Prostate gland (tissue), 2 donors: ENCODE measurements at regions not wholly inside any gene's neighbourhood (a gene's known extent, or its start where the extent isn't known, plus 50 kb on each side); places are given as distances from the start of the nearest gene placed in this dataset.

Experiments
- DNase-seq: peaks from one replicate; pipeline ENCODE4 v3.0.0-alpha.2; 2019; ENCODE audit warnings: low spot score
- H3K27ac ChIP-seq, 2 donors: fragments of 200-600 bp; sonication (generic); 2 replicates each; pipeline ENCODE4 v1.5.1; 2017 to 2019
- H3K27me3 ChIP-seq: fragments of 200-600 bp; sonication (generic); replicated peaks from 2 replicates; pipeline ENCODE4 v1.5.1; 2019; ENCODE audit not compliant: insufficient read depth
- H3K36me3 ChIP-seq, 2 donors: fragments of 200-600 bp; sonication (generic); 1 replicate in 1 of 2; 2 replicates in 1 of 2; pipeline versions ENCODE4 v1.5.1 to v1.8.1; 2017 to 2019
- H3K4me1 ChIP-seq: fragments of 200-600 bp; sonication (generic); replicated peaks from 2 replicates; pipeline ENCODE4 v1.5.1; 2019
- H3K4me3 ChIP-seq, 2 donors: fragments of 200-600 bp; sonication (generic); 2 replicates each; pipeline ENCODE4 v1.5.1; 2017 to 2019
- H3K9me3 ChIP-seq: fragments of 200-600 bp; sonication (generic); 2 replicates; pipeline ENCODE4 v1.5.1; 2017
- CTCF ChIP-seq, 4 experiments: fragments of 200-600 bp in 2 of 4; fragments of 450-650 bp in 2 of 4; sonication (generic) in 2 of 4; IDR thresholded peaks; 1 replicate in 3 of 4; 2 replicates in 1 of 4; pipeline ENCODE4 v1.5.1; 2016 to 2019; ENCODE audit warnings: antibody characterized with exemption in 4 of 4, mild to moderate bottlenecking in 2 of 4, moderate library complexity in 2 of 4
- POLR2A ChIP-seq: fragments of 450-650 bp; IDR thresholded peaks from one replicate; pipeline ENCODE4 v1.6.1; 2016; ENCODE audit warnings: antibody characterized with exemption, mild to moderate bottlenecking
- POLR2AphosphoS5 ChIP-seq: sonication (generic); formaldehyde crosslinking; IDR thresholded peaks from one replicate; pipeline ENCODE4 v1.6.1; 2017; ENCODE audit warnings: antibody characterized with exemption
- WGBS: methylation state at CpG from one replicate; pipeline ENCODE4 v1.1.5; 2018; 5-methylcytosine and 5-hydroxymethylcytosine counted together
- intact Hi-C: fragments of 100-400 bp; cut with DNase I; formaldehyde crosslinking; loops from one replicate; pipeline ENCODE4 v1.14.2; 2022

DNA sequence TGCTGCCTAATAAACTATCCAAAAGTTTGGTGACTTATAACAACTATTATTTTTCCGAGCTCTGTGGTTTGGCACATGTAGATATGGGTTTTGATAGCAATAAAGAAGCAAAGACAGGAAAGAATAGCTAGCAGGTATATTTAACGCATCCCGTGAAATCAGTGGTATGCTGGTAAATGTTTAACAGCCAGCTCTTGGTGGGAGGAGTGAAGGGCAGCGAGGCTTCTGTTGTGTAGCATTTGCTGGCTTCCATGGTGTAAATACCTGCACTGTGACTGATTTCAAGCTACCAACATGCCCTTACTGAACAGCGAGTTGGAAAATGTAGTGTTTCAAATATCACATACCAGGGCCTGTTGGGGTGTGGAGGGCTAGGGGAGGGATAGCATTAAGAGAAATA lies 291.0 kb downstream of the PRDM2 start:
- 47% methylated on average over 5 of the region's 5 CpGs for WGBS
- H3K36me3 ChIP-seq, result no peaks in the 10 kb centered on the region
- no peaks in the 10 kb centered on the region for H3K9me3 ChIP-seq
- no peak for DNase-seq
- intact Hi-C loops, result no loop called here
- H3K27ac ChIP-seq, result no peak overlapping the region
- no peak for TF ChIP-seq CTCF (IDR thresholded peaks at IDR 0.05)
- TF ChIP-seq POLR2A, result no peak
- TF ChIP-seq POLR2AphosphoS5, result no peak
- no peak overlapping the region for H3K4me3 ChIP-seq
- H3K27me3 ChIP-seq, result no peaks in the 10 kb centered on the region
- H3K4me1 ChIP-seq, result no peaks in the 10 kb centered on the region

GRCh38 chr1:13992489-13993285 lies 292.7 kb downstream of the PRDM2 start:
- intact Hi-C loops, result no loop called here
- H3K4me3 ChIP-seq, result no peak overlapping the region
- H3K36me3 ChIP-seq, result no peaks in the 10 kb centered on the region
- no peak for TF ChIP-seq CTCF (IDR thresholded peaks at IDR 0.05)
- no peak for TF ChIP-seq POLR2AphosphoS5
- TF ChIP-seq POLR2A, result no peak
- H3K4me1 ChIP-seq, result no peaks in the 10 kb centered on the region
- H3K27me3 ChIP-seq, result no peaks in the 10 kb centered on the region
- H3K27ac ChIP-seq, result no peak overlapping the region
- H3K9me3 ChIP-seq, result no peaks in the 10 kb centered on the region
- no peak for DNase-seq
- WGBS, result 61% methylated on average over 5 of the region's 5 CpGs

DNA sequence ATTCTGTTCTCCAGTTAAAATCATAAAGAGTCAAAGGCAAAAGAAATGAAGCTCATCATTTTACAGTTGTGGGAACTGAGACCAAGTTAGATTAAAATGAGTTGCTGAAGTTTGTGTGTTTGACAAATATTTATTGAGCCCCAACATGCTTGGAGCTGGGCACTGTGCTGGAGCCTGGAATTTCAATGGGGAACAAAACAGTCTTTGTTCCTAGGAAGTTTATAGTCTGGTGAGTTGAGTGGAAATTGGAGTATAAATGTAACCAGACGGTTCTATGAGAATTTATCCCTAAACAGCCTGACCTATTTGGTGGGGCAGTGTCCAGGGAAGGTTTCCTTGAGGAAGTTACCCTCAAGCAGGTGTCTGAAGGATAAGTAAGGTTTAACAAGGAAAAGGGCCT lies 294.4 kb downstream of the PRDM2 start:
- Histone ChIP-seq H3K4me3 (no peak overlapping the region), H3K4me1 (no peaks in the 10 kb centered on the region), H3K36me3 (no peaks in the 10 kb centered on the region), H3K9me3 (no peaks in the 10 kb centered on the region), H3K27me3 (no peaks in the 10 kb centered on the region), H3K27ac (no peak overlapping the region)
- DNase-seq, result no peak
- 3% methylated on average over 1 of the region's 1 CpG for WGBS
- intact Hi-C loops, result no loop called here
- TF ChIP-seq POLR2A (no peak), POLR2AphosphoS5 (no peak), CTCF (IDR thresholded peaks at IDR 0.05) (no peak)

GRCh38 chr1:13996334-13996733 lies 296.3 kb downstream of the PRDM2 start:
- Histone ChIP-seq H3K4me1 (no peaks in the 10 kb centered on the region), H3K36me3 (no peaks in the 10 kb centered on the region), H3K4me3 (no peak overlapping the region), H3K27ac (no peak overlapping the region), H3K27me3 (no peaks in the 10 kb centered on the region), H3K9me3 (no peaks in the 10 kb centered on the region)
- intact Hi-C loops, result no loop called here
- TF ChIP-seq POLR2AphosphoS5 (no peak), POLR2A (no peak), CTCF (IDR thresholded peaks at IDR 0.05) (no peak)
- WGBS, result 48% methylated on average over 2 of the region's 2 CpGs
- DNase-seq, result no peak

DNA sequence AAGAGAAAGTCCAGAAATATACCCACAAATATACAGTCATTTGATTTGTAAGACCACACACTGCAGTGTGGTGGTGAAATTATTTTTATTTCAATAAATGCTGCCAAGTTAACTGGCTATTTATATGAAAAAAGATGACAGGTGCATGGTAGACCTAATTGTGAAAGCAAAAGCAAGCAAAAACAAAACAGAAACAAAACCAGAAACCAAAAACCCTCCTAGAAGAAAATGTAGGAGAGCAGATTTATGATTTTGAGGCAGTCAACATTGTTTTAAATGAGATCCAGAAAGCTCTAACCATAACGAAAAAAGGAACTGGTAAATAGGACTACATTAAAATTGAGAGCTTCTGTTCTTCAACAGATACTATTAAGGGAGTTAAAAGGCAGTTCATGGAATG lies 303.6 kb downstream of the PRDM2 start:
- H3K4me1 ChIP-seq, result no peaks in the 10 kb centered on the region
- H3K9me3 ChIP-seq, result no peaks in the 10 kb centered on the region
- WGBS, result 41% methylated on average over 1 of the region's 1 CpG
- H3K4me3 ChIP-seq, result no peak overlapping the region
- intact Hi-C loops, result no loop called here
- no peak for DNase-seq
- no peaks in the 10 kb centered on the region for H3K36me3 ChIP-seq
- no peak overlapping the region for H3K27ac ChIP-seq
- no peaks in the 10 kb centered on the region for H3K27me3 ChIP-seq
- TF ChIP-seq POLR2A, result no peak
- TF ChIP-seq CTCF (IDR thresholded peaks at IDR 0.05), result no peak
- no peak for TF ChIP-seq POLR2AphosphoS5
